Testis (tissue), 2 donors: ENCODE measurements at regions not wholly inside any gene's neighbourhood (a gene's known extent, or its start where the extent isn't known, plus 50 kb on each side); places are given as distances from the start of the nearest gene placed in this dataset.

Experiments used
- DNase-seq: peaks from one replicate; pipeline ENCODE4 v3.0.0-alpha.2; 2019
- H3K27ac ChIP-seq, 2 donors: fragments of 200-600 bp; sonication (generic); one replicate each; pipeline ENCODE4 v1.5.1; 2019
- H3K27me3 ChIP-seq: fragments of 200-600 bp; sonication (generic); one replicate; pipeline ENCODE4 v1.5.1; 2019
- H3K36me3 ChIP-seq: fragments of 200-600 bp; sonication (generic); one replicate; pipeline ENCODE4 v1.5.1; 2017; ENCODE audit warnings: low read depth; ENCODE audit errors: missing control alignments
- H3K4me1 ChIP-seq: fragments of 200-600 bp; sonication (generic); one replicate; pipeline ENCODE4 v1.5.1; 2019
- H3K4me3 ChIP-seq, 2 donors: fragments of 200-600 bp; sonication (generic); one replicate each; pipeline ENCODE4 v1.5.1; 2017 to 2019
- H3K9me3 ChIP-seq: fragments of 200-600 bp; sonication (generic); one replicate; pipeline ENCODE4 v1.5.1; 2017
- POLR2A ChIP-seq: fragments of 450-650 bp; IDR thresholded peaks from one replicate; pipeline ENCODE4 v1.6.1; 2017; ENCODE audit warnings: antibody characterized with exemption, mild to moderate bottlenecking, moderate library complexity
- WGBS, 2 donors: methylation state at CpG; one replicate each; pipeline ENCODE4 v1.1.5; 2018; 5-methylcytosine and 5-hydroxymethylcytosine counted together
- intact Hi-C: fragments of 100-400 bp; cut with DNase I; formaldehyde crosslinking; loops from one replicate; pipeline ENCODE4 v1.15.1; 2023; ENCODE audit warnings: low total_unique reads
- TF ChIP-seq, protein P1 (sequence below), 3 experiments: fragments of 450-650 bp in 2 of 3; fragments of 200-600 bp in 1 of 3; sonication (generic) in 1 of 3; IDR thresholded peaks; one replicate each; pipeline ENCODE4 v1.5.1; 2016 to 2019; ENCODE audit warnings: antibody characterized with exemption in 3 of 3, mild to moderate bottlenecking in 2 of 3, moderate library complexity in 1 of 3

DNA sequence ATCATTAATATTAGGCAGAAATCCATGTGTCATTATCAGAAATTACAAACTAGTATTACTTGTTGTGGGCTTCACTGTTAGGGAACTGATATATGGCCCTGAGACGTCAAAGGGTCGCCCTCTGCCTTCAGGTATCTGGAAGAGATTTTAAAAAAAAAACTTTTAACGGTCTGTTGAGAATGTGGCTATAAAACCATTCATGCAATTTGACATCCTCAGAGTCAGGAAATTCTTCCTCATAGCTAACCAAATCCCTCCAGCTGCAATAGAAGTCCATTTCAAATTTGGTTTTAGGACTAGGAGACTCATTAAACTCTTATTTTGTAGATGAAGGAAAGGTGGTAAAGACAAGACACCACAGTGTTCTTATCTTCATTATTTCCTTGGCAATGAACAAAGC, 194.2 kb upstream of the NOCT start:
- no peaks in the 10 kb centered on the region for H3K36me3 ChIP-seq
- H3K4me3 ChIP-seq = no peak overlapping the region
- no peaks in the 10 kb centered on the region for H3K27me3 ChIP-seq
- intact Hi-C loops = no loop called here
- 82 to 86% methylated on average over 3 of the region's 3 CpGs for WGBS, 2 donors
- DNase-seq = no peak
- H3K27ac ChIP-seq = no peak overlapping the region
- peaks cover 10% of the 10 kb centered on the region for H3K4me1 ChIP-seq
- no peak for TF ChIP-seq POLR2A
- TF ChIP-seq, protein P1, sequence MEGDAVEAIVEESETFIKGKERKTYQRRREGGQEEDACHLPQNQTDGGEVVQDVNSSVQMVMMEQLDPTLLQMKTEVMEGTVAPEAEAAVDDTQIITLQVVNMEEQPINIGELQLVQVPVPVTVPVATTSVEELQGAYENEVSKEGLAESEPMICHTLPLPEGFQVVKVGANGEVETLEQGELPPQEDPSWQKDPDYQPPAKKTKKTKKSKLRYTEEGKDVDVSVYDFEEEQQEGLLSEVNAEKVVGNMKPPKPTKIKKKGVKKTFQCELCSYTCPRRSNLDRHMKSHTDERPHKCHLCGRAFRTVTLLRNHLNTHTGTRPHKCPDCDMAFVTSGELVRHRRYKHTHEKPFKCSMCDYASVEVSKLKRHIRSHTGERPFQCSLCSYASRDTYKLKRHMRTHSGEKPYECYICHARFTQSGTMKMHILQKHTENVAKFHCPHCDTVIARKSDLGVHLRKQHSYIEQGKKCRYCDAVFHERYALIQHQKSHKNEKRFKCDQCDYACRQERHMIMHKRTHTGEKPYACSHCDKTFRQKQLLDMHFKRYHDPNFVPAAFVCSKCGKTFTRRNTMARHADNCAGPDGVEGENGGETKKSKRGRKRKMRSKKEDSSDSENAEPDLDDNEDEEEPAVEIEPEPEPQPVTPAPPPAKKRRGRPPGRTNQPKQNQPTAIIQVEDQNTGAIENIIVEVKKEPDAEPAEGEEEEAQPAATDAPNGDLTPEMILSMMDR (IDR thresholded peaks at IDR 0.05) = no peak
- no peaks in the 10 kb centered on the region for H3K9me3 ChIP-seq

DNA sequence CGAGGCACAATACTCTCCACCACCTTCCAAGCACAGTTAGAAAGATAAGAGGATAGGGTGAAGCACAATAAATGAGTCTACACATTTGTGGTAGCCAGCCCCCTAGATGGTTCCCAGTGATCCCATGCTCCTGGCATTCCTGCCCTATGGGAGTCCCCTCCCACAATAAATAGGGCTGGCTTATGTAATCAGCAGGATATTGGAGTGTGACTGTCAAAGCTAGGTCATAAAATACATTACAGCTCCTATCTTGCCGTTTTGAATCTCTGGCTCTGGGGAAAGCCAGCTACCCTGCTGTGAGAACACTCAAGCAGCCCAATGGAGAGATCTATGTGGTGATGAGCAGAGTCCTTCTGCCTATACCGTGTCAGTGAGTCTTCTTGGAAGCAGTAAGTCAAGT, 198.7 kb upstream of the NOCT start:
- no peaks in the 10 kb centered on the region for H3K27me3 ChIP-seq
- WGBS, 2 donors = 63 to 64% methylated on average over 3 of the region's 3 CpGs
- no peak overlapping the region for H3K4me3 ChIP-seq
- H3K27ac ChIP-seq = no peak overlapping the region
- H3K4me1 ChIP-seq = no peaks in the 10 kb centered on the region
- H3K36me3 ChIP-seq = no peaks in the 10 kb centered on the region
- intact Hi-C loops = no loop called here
- DNase-seq = no peak
- TF ChIP-seq, protein P1 (IDR thresholded peaks at IDR 0.05) = no peak
- no peak for TF ChIP-seq POLR2A
- H3K9me3 ChIP-seq = no peaks in the 10 kb centered on the region

DNA sequence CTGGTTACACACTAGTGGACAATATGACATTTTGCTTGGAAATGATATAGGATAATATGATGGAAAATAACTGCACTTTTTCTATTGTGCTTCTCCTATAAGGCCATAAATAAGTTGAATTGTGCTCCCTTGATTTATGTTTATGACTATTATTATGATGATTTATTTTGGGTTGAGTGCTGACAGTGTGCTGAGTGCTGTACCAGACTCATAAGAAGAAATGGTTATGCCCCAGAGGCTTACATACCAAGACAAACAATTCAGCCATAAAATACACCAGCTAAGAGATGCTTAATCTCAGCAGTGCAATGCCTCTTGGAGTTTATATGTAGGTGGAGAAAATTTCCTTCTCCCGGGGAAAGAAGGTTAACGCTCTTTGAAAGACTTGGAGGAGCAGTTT, 199.8 kb upstream of the NOCT start:
- intact Hi-C loops = no loop called here
- WGBS, 2 donors = 56 to 62% methylated on average over 2 of the region's 2 CpGs
- H3K36me3 ChIP-seq = no peaks in the 10 kb centered on the region
- H3K4me3 ChIP-seq = no peak overlapping the region
- no peak overlapping the region for H3K27ac ChIP-seq
- H3K27me3 ChIP-seq = no peaks in the 10 kb centered on the region
- no peak for DNase-seq
- no peaks in the 10 kb centered on the region for H3K4me1 ChIP-seq
- no peaks in the 10 kb centered on the region for H3K9me3 ChIP-seq
- TF ChIP-seq, protein P1 (IDR thresholded peaks at IDR 0.05) = no peak
- TF ChIP-seq POLR2A = no peak

DNA sequence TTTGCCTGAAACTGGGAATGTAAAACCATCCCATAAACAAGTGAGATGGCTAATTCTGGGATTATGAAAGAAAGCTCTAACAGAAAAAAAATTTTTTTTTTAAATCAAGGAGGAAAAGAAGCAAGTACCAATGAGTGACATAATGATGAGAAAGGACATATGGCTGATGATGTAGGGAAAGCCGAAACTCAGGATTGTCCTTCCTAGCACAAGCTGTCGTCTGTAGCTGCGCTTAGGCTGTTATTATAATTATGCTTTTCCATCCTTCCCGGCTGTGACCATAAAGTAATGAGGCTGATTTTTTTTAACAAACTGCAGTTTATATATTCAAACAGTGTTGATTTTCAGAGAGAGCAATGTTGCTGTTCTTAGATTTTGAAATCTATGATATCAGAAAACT, 209.8 kb upstream of the NOCT start:
- Histone ChIP-seq H3K27me3 (no peaks in the 10 kb centered on the region), H3K4me1 (no peaks in the 10 kb centered on the region), H3K4me3 (no peak overlapping the region), H3K27ac (no peak overlapping the region), H3K9me3 (no peaks in the 10 kb centered on the region), H3K36me3 (no peaks in the 10 kb centered on the region)
- WGBS, 2 donors = 64 to 78% methylated on average over 4 of the region's 4 CpGs
- TF ChIP-seq, protein P1 (IDR thresholded peaks at IDR 0.05) = no peak
- TF ChIP-seq POLR2A = no peak
- intact Hi-C loops = no loop called here
- DNase-seq = no peak

DNA sequence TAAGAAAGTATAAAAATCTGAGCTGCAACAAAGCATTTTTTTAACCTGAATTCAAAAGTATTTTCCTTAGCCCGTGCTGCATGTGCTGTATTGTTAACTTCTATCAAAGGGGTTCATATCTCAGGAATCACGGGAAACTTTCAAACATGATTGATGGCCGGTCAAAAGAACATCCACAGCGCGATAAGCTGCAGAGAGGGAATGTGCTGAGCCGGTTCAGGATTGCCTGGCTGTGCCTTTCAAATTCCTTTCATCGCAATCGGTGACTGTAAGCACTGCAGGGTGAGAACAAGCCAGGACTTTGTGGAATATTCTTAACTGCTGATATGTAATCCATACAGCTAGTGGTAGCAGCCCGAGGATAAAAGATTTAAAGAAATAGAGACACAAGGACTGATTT, 210.9 kb upstream of the NOCT start:
- TF ChIP-seq POLR2A = no peak
- TF ChIP-seq, protein P1 (IDR thresholded peaks at IDR 0.05) = no peak
- WGBS, 2 donors = 7 to 17% methylated on average over 9 of the region's 9 CpGs
- no peaks in the 10 kb centered on the region for H3K27me3 ChIP-seq
- intact Hi-C loops = no loop called here
- H3K36me3 ChIP-seq = no peaks in the 10 kb centered on the region
- H3K4me3 ChIP-seq = no peak overlapping the region
- no peak for DNase-seq
- no peaks in the 10 kb centered on the region for H3K9me3 ChIP-seq
- no peak overlapping the region for H3K27ac ChIP-seq
- H3K4me1 ChIP-seq = no peaks in the 10 kb centered on the region
